BE2C (cell line): ENCODE measurements at regions not wholly inside any gene's neighbourhood (a gene's known extent, or its start where the extent isn't known, plus 50 kb on each side); places are given as distances from the start of the nearest gene placed in this dataset.

Source experiments
- DNase-seq: peaks from one replicate; pipeline ENCODE4 v3.0.0-alpha.2; 2020
- H3K27me3 ChIP-seq: fragments of 250-450 bp; sonication (Bioruptor Pico); 2 replicates; pipeline ENCODE4 v1.5.1; 2020; ENCODE audit warnings: mild to moderate bottlenecking
- H3K36me3 ChIP-seq: fragments of 250-450 bp; sonication (Bioruptor Pico); 2 replicates; pipeline ENCODE4 v1.5.1; 2020; ENCODE audit warnings: mild to moderate bottlenecking
- H3K4me1 ChIP-seq: fragments of 250-450 bp; sonication (Bioruptor Pico); 2 replicates; pipeline ENCODE4 v1.5.1; 2020
- H3K4me3 ChIP-seq: 2 replicates; pipeline ENCODE4 v1.5.1; 2011; ENCODE audit warnings: low read depth, low read length
- H3K9me3 ChIP-seq: fragments of 250-450 bp; sonication (Bioruptor Pico); 2 replicates; pipeline ENCODE4 v1.5.1; 2020
- CTCF ChIP-seq: IDR thresholded peaks from 2 replicates; pipeline ENCODE4 v1.5.1; 2012; ENCODE audit warnings: mild to moderate bottlenecking, low read depth, low read length

DNA sequence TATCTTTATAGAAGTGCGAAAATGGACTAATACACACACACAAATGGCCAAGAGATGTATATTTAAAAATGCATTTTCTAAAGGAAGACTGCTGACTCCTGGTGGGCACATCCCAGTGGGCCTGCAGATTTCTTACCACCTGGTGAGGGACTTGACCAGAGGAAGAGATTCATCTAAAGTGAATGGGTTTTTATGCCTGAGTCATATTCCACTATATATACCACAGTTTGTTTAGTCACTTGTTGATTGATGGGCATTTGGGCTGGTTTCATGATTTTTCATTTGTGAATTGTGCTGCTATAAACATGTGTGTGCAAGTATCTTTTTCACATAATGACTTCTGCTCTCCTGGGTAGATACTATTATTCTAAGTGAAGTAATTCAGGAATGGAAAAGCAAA lies 277.3 kb downstream of the SLC16A7 start:
- Histone ChIP-seq H3K4me3 (no peak overlapping the region), H3K9me3 (no peaks in the 10 kb centered on the region), H3K36me3 (no peaks in the 10 kb centered on the region), H3K4me1 (no peaks in the 10 kb centered on the region), H3K27me3 (no peaks in the 10 kb centered on the region)
- no peak for DNase-seq
- TF ChIP-seq CTCF: no peak

DNA sequence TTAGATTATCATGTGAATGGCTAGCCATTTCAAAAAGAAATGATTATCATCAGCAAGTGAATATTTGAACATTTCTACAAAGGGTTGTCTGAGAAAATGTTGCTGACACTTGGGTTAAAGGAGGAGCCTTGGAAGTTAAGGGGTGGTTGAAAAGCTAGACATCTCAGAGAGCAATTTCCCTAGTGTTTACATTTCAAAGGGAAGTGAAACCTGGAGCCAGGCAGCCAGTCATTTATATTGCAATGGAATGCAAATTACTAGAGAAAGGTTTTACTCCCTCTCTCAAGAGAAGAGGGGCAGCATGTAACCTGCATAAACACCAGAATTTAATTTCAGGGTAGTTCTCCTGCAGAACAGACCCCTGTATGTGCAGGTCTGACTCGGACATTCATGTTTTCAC lies 279.0 kb downstream of the SLC16A7 start:
- no peak for DNase-seq
- H3K27me3 ChIP-seq: no peaks in the 10 kb centered on the region
- no peaks in the 10 kb centered on the region for H3K9me3 ChIP-seq
- TF ChIP-seq CTCF: no peak
- no peaks in the 10 kb centered on the region for H3K4me1 ChIP-seq
- no peaks in the 10 kb centered on the region for H3K36me3 ChIP-seq
- no peak overlapping the region for H3K4me3 ChIP-seq

DNA sequence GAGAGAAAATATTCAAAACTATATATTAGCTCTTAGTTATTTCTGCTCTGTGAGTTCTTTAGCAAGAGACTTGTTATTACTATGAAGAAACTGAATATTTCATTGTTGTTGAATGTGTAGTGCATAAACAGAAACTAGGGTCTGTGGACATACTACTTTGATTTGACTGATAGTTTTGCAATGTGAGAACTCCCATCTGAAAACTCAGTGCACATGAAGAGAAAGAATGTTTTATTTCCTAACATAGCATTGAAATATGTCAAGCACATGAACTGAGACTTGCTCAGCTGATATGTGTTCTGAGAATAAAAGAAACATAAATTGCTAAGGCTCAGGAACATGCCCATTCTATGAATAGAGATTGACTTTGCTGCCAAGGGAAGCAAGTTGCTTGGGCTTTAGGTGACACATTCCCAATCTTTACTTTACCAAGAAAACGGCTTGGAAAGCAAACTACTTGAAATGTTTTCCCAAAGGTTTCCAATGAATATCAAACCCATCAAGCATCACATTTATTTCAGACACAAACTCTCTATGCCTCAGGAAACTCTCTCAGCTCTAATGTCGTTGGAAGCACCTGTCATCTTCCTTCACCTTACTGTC lies 290.4 kb downstream of the SLC16A7 start:
- Histone ChIP-seq H3K4me1 (no peaks in the 10 kb centered on the region), H3K4me3 (no peak overlapping the region), H3K9me3 (no peaks in the 10 kb centered on the region), H3K27me3 (no peaks in the 10 kb centered on the region), H3K36me3 (no peaks in the 10 kb centered on the region)
- no peak for DNase-seq
- no peak for TF ChIP-seq CTCF

- no peak for TF ChIP-seq CTCF
- no peak for DNase-seq
- Histone ChIP-seq H3K36me3 (no peaks in the 10 kb centered on the region), H3K4me1 (no peaks in the 10 kb centered on the region), H3K4me3 (no peak overlapping the region), H3K27me3 (no peaks in the 10 kb centered on the region), H3K9me3 (no peaks in the 10 kb centered on the region)
Observed at GRCh38 chr12:59887178-59887577, 291.3 kb downstream of the SLC16A7 start.

DNA sequence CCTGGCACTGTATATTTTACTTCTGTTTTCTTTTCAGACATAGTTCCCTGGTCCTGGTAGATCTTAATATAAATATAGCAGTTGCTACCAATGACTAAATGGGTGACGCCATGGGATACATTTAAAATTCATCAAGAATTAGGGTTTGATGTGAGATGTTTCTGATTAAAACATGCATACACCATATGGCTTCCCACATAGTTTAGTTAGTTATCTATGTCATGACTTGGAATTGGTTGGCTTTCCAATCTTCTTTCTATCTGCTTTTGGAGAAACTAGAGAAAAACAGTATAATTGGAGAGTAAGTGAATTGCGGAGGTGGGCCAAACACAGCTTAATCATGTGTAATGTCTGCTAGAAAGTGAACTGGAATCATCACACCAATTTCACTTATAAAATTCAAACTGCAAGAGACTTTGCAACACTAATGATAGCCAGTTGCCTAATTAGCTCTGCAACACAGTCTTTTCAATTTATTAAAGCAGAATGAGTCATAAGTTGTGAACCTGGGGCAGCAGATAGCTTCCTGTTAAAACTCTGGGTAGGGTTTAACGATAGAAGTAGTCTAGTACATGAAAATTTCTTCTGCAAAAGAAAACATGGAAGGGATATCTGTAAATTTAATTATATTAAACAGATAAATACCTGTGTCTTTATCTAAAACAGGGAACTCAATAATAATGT lies 295.2 kb downstream of the SLC16A7 start:
- no peak overlapping the region for H3K4me3 ChIP-seq
- H3K9me3 ChIP-seq: no peaks in the 10 kb centered on the region
- H3K27me3 ChIP-seq: no peaks in the 10 kb centered on the region
- H3K36me3 ChIP-seq: no peaks in the 10 kb centered on the region
- H3K4me1 ChIP-seq: no peaks in the 10 kb centered on the region
- DNase-seq: no peak
- TF ChIP-seq CTCF: no peak

- Histone ChIP-seq H3K36me3 (no peaks in the 10 kb centered on the region), H3K4me3 (no peak overlapping the region), H3K27me3 (no peaks in the 10 kb centered on the region), H3K9me3 (no peaks in the 10 kb centered on the region), H3K4me1 (no peaks in the 10 kb centered on the region)
- no peak for TF ChIP-seq CTCF
- no peak for DNase-seq
Observed at GRCh38 chr12:59895166-59895775, 299.4 kb downstream of the SLC16A7 start.
